ENCODE measurements at regions not wholly inside any gene's neighbourhood (a gene's known extent, or its start where the extent isn't known, plus 50 kb on each side); places are given as distances from the start of the nearest gene placed in this dataset.
A peak's percentile ranks its signal among the peaks of the same experiment; 100 is the strongest.

- Histone ChIP-seq H3K4me1 (ENCODE audit: low read depth) (peaks cover 4% of the 10 kb centered on the region), H3K36me3 (ENCODE audit: low read depth) (no peaks in the 10 kb centered on the region), H3K9me3 (no peaks in the 10 kb centered on the region), H3K4me3 (no peak overlapping the region)
- no peak for DNase-seq
- TF ChIP-seq CTCF (IDR thresholded peaks at IDR 0.05) = no peak
- no peak for ATAC-seq
- intact Hi-C loops (cut with DNase I, micrococcal nuclease) = no loop called here
Observed at GRCh38 chr5:74364507-74364906, 276.0 kb downstream of the ENC1 start.

- intact Hi-C loops (cut with DNase I, micrococcal nuclease) = no loop called here
- no peak for TF ChIP-seq CTCF (IDR thresholded peaks at IDR 0.05)
- H3K4me1 ChIP-seq (ENCODE audit: low read depth) = peaks cover 4% of the 10 kb centered on the region
- ATAC-seq = no peak
- no peak overlapping the region for H3K4me3 ChIP-seq
- DNase-seq = no peak
- H3K9me3 ChIP-seq = no peaks in the 10 kb centered on the region
- H3K36me3 ChIP-seq (ENCODE audit: low read depth) = no peaks in the 10 kb centered on the region
Observed at GRCh38 chr5:74363603-74364205, 276.8 kb downstream of the ENC1 start.

- ATAC-seq = peak; percentile 89
- DNase-seq = peak in 1 of 3 donors; percentile 41
- no peak for TF ChIP-seq CTCF (IDR thresholded peaks at IDR 0.05)
- Histone ChIP-seq H3K36me3 (ENCODE audit: low read depth) (no peaks in the 10 kb centered on the region), H3K4me1 (ENCODE audit: low read depth) (peaks cover 4% of the 10 kb centered on the region), H3K4me3 (no peak overlapping the region), H3K9me3 (no peaks in the 10 kb centered on the region)
- intact Hi-C loops (cut with DNase I, micrococcal nuclease) = no loop called here
Observed at GRCh38 chr5:74361406-74362358, 278.8 kb downstream of the ENC1 start.

GRCh38 chr5:74360535-74361210, 279.9 kb downstream of the ENC1 start:
- H3K4me1 ChIP-seq (ENCODE audit: low read depth) = peaks cover 4% of the 10 kb centered on the region
- H3K36me3 ChIP-seq (ENCODE audit: low read depth) = no peaks in the 10 kb centered on the region
- TF ChIP-seq CTCF (IDR thresholded peaks at IDR 0.05) = no peak
- H3K4me3 ChIP-seq = no peak overlapping the region
- H3K9me3 ChIP-seq = no peaks in the 10 kb centered on the region
- DNase-seq = no peak
- intact Hi-C loops (cut with DNase I, micrococcal nuclease) = no loop called here
- no peak for ATAC-seq

GRCh38 chr5:74357827-74358226, 282.7 kb downstream of the ENC1 start:
- no peak for TF ChIP-seq CTCF (IDR thresholded peaks at IDR 0.05)
- Histone ChIP-seq H3K4me3 (no peak overlapping the region), H3K4me1 (ENCODE audit: low read depth) (peaks cover 4% of the 10 kb centered on the region), H3K36me3 (ENCODE audit: low read depth) (no peaks in the 10 kb centered on the region), H3K9me3 (no peaks in the 10 kb centered on the region)
- no peak for ATAC-seq
- DNase-seq = no peak
- intact Hi-C loops (cut with DNase I, micrococcal nuclease) = no loop called here
